ENCODE measurements at regions not wholly inside any gene's neighbourhood (a gene's known extent, or its start where the extent isn't known, plus 50 kb on each side); places are given as distances from the start of the nearest gene placed in this dataset.

DNA sequence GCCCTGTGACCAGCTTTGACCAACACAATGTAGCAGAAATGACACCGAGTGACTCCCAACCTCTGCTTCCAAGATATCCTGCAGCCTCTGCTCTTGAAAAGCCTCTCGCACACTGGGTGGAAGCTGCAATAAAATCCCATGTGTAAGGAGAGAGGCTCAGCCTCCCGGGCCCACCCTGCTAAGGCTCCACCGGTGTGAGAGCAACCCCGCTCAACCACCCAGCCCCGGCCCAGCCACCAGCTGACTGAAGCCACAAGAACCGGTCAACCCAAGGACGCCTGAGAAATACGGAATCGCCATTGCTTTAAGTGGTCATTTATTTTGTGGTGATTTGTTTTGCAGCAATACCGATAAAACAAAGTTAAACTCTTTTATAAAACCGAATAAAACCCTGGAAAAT is 452.8 kb upstream of the SMIM21 start:
- DNase-seq (ENCODE audit: low read depth in 1 of 2, low spot score in 1 of 2): no peak
- TF ChIP-seq SPI1 (IDR thresholded peaks at IDR 0.05; ENCODE audit: borderline replicate concordance, low read depth) (no peak), POLR2AphosphoS5 (IDR thresholded peaks at IDR 0.05; ENCODE audit: low read depth) (no peak), GABPA (IDR thresholded peaks at IDR 0.05; ENCODE audit: low read depth) (no peak)
- TF ChIP-seq, protein P1, sequence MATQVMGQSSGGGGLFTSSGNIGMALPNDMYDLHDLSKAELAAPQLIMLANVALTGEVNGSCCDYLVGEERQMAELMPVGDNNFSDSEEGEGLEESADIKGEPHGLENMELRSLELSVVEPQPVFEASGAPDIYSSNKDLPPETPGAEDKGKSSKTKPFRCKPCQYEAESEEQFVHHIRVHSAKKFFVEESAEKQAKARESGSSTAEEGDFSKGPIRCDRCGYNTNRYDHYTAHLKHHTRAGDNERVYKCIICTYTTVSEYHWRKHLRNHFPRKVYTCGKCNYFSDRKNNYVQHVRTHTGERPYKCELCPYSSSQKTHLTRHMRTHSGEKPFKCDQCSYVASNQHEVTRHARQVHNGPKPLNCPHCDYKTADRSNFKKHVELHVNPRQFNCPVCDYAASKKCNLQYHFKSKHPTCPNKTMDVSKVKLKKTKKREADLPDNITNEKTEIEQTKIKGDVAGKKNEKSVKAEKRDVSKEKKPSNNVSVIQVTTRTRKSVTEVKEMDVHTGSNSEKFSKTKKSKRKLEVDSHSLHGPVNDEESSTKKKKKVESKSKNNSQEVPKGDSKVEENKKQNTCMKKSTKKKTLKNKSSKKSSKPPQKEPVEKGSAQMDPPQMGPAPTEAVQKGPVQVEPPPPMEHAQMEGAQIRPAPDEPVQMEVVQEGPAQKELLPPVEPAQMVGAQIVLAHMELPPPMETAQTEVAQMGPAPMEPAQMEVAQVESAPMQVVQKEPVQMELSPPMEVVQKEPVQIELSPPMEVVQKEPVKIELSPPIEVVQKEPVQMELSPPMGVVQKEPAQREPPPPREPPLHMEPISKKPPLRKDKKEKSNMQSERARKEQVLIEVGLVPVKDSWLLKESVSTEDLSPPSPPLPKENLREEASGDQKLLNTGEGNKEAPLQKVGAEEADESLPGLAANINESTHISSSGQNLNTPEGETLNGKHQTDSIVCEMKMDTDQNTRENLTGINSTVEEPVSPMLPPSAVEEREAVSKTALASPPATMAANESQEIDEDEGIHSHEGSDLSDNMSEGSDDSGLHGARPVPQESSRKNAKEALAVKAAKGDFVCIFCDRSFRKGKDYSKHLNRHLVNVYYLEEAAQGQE (IDR thresholded peaks at IDR 0.05; ENCODE audit: insufficient replicate concordance, low read depth): no peak
- TF ChIP-seq, protein P2, sequence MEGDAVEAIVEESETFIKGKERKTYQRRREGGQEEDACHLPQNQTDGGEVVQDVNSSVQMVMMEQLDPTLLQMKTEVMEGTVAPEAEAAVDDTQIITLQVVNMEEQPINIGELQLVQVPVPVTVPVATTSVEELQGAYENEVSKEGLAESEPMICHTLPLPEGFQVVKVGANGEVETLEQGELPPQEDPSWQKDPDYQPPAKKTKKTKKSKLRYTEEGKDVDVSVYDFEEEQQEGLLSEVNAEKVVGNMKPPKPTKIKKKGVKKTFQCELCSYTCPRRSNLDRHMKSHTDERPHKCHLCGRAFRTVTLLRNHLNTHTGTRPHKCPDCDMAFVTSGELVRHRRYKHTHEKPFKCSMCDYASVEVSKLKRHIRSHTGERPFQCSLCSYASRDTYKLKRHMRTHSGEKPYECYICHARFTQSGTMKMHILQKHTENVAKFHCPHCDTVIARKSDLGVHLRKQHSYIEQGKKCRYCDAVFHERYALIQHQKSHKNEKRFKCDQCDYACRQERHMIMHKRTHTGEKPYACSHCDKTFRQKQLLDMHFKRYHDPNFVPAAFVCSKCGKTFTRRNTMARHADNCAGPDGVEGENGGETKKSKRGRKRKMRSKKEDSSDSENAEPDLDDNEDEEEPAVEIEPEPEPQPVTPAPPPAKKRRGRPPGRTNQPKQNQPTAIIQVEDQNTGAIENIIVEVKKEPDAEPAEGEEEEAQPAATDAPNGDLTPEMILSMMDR (IDR thresholded peaks at IDR 0.05; ENCODE audit: insufficient read depth, low read length): no peak
- Histone ChIP-seq H3K27me3 (ENCODE audit: insufficient read depth, poor library complexity, severe bottlenecking) (peaks cover 3% of the 10 kb centered on the region), H3K27ac (replicated peaks) (no peak overlapping the region), H3K4me3 (replicated peaks; ENCODE audit: insufficient read depth, low read length) (no peak overlapping the region)

DNA sequence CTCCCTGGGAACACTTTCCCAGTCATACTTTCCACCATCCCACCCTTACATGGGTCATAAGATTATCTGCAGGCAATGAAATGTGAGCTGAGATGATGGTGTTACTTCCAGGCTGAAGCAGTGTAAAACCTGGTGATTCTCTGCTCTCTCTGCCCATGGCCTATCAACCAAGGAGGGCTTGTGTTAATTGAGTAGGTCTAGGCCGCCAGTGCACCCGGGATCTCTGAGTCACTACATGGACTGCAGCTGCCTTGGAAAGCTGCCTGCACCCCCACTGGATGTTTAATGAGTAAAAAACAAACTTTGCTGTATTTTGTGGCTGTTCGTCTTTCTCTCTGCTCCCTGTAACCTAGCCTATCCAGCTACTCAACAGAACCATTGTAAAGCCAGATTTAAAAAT is 451.7 kb upstream of the SMIM21 start:
- Histone ChIP-seq H3K4me3 (replicated peaks; ENCODE audit: insufficient read depth, low read length) (no peak overlapping the region), H3K27ac (replicated peaks) (no peak overlapping the region), H3K27me3 (ENCODE audit: insufficient read depth, poor library complexity, severe bottlenecking) (peaks cover 5% of the 10 kb centered on the region)
- no peak for DNase-seq (ENCODE audit: low read depth in 1 of 2, low spot score in 1 of 2)
- no peak for TF ChIP-seq GABPA (IDR thresholded peaks at IDR 0.05; ENCODE audit: low read depth)
- no peak for TF ChIP-seq POLR2AphosphoS5 (IDR thresholded peaks at IDR 0.05; ENCODE audit: low read depth)
- TF ChIP-seq, protein P2 (IDR thresholded peaks at IDR 0.05; ENCODE audit: insufficient read depth, low read length): no peak
- TF ChIP-seq SPI1 (IDR thresholded peaks at IDR 0.05; ENCODE audit: borderline replicate concordance, low read depth): no peak
- TF ChIP-seq, protein P1 (IDR thresholded peaks at IDR 0.05; ENCODE audit: insufficient replicate concordance, low read depth): no peak

DNA sequence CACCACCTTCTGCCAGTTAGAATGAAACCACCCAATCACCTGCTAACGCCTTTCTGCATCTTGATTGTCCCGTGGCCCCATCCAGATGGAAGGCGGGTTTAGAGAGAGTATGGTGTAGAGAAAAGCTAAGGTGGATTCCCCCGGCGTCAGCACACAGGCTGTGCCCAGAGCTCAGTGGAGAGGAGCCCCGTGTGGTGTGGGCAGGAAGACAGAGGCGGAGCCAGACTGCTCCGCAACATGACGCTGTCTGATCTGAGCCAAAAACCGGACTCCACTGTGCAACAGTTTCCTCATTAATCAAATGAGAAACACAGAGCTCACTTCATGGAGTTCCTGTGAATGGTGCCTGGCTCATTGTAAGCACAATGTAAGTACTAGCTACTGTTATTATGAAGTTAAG is 448.1 kb upstream of the SMIM21 start:
- peaks cover 6% of the 10 kb centered on the region for H3K27me3 ChIP-seq (ENCODE audit: insufficient read depth, poor library complexity, severe bottlenecking)
- H3K4me3 ChIP-seq (replicated peaks; ENCODE audit: insufficient read depth, low read length): no peak overlapping the region
- TF ChIP-seq, protein P2 (IDR thresholded peaks at IDR 0.05; ENCODE audit: insufficient read depth, low read length): no peak
- TF ChIP-seq, protein P1 (IDR thresholded peaks at IDR 0.05; ENCODE audit: insufficient replicate concordance, low read depth): no peak
- TF ChIP-seq GABPA (IDR thresholded peaks at IDR 0.05; ENCODE audit: low read depth) (no peak), POLR2AphosphoS5 (IDR thresholded peaks at IDR 0.05; ENCODE audit: low read depth) (no peak), SPI1 (IDR thresholded peaks at IDR 0.05; ENCODE audit: borderline replicate concordance, low read depth) (no peak)
- no peak for DNase-seq (ENCODE audit: low read depth in 1 of 2, low spot score in 1 of 2)
- H3K27ac ChIP-seq (replicated peaks): no peak overlapping the region

Measured in HL-60 (cell line).